ENCODE measurements at regions not wholly inside any gene's neighbourhood (a gene's known extent, or its start where the extent isn't known, plus 50 kb on each side); places are given as distances from the start of the nearest gene placed in this dataset.

DNA sequence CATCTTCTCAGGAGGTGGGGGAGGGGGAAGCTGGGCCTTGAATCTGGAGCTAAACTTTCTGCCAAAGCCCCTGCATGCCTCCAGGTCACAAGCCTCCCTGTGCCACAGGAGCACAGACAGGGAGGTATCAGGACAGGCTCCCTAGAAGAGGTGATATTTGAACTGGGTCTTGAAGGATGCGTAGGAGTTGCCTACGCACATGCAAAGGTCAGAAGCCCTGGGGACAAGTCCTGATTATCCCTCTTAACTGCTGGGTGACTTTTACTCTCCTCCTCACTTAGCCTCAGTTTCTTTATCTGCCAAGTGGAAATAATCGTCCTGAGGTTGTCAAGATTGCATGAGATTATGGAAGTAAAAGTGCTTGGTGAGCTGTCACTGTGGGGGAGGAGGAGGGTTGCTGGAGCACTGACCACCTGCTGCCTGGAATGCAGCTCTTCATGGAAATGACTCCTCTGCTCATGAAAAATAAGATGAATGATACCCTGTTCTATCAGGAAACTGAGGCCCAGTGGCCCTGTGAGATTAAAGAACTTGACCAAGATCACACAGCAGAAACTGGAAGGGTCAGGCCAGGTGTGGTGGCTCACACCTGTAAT lies 50.6 kb upstream of the LAPTM5 start:
- SMC1A ChIA-PET (ENCODE audit: uncharacterized antibody, unreplicated experiment), result interaction anchor here (0.5 to 9.8 kb wide), 3 partner anchors 26 to 1443 kb away, joined by 3 to 160 read pairs (median 3); no protein-coding TSS in a partner anchor

More for the DNA sequence above, 50.6 kb upstream of the LAPTM5 start:
- FAIRE-seq (no peak), ATAC-seq (no peak), DNase-seq (ENCODE audit: low read depth, low spot score) (no peak)
- in situ Hi-C loops (cut with MboI), result no loop called here
- Histone ChIP-seq H3K27ac (ENCODE audit: control insufficient read depth, insufficient read depth) (no peak overlapping the region), H3K27me3 (replicated peaks in 1 of 2; ENCODE audit: control insufficient read depth in 2 of 2, insufficient read depth in 2 of 2, low read length in 1 of 2) (peaks cover 19 to 28% of the 10 kb centered on the region in 2 experiments), H4K20me1 (ENCODE audit: control insufficient read depth, insufficient read depth) (0 out of 2 replicates have a peak, but pooled peaks cover 3% of the 10 kb centered on the region), H2AFZ (ENCODE audit: control insufficient read depth, low read depth, low read length) (no peak overlapping the region), H3K9me3 (replicated peaks; ENCODE audit: control insufficient read depth, insufficient read depth, low read length) (no peaks in the 10 kb centered on the region), H3K4me2 (ENCODE audit: control insufficient read depth, insufficient read depth) (no peak overlapping the region), H3K9ac (ENCODE audit: control insufficient read depth, insufficient read depth, low read length) (no peak overlapping the region), H3K79me2 (ENCODE audit: control insufficient read depth, insufficient read depth, low read length) (no peaks in the 10 kb centered on the region), H3K4me1 (ENCODE audit: control insufficient read depth, insufficient read depth, low read length) (no peaks in the 10 kb centered on the region), H3K4me3 (no peak overlapping the region), H3K36me3 (ENCODE audit: control insufficient read depth in 2 of 2, insufficient read depth in 2 of 2, low read length in 1 of 2) (no peaks in the 10 kb centered on the region)
- POLR2A ChIA-PET, result interaction anchor here (0.5 kb wide), 1 partner anchor 81 kb away, joined by 3 read pairs; no protein-coding TSS in a partner anchor
- TF ChIP-seq ZZZ3 (IDR thresholded peaks at IDR 0.05; ENCODE audit: control insufficient read depth, insufficient read length, low read depth), result no peak
- no peak for TF ChIP-seq RELB (IDR thresholded peaks at IDR 0.05; ENCODE audit: low read depth)
- TF ChIP-seq NFIC (IDR thresholded peaks at IDR 0.05; ENCODE audit: low read depth, low read length), result no peak
- TF ChIP-seq USF2 (IDR thresholded peaks at IDR 0.05; ENCODE audit: borderline replicate concordance, low read depth, low read length), result no peak
- no peak for TF ChIP-seq NFYB (IDR thresholded peaks at IDR 0.05; ENCODE audit: insufficient read depth, low read depth, low read length)
- no peak for TF ChIP-seq HDAC2 (IDR thresholded peaks at IDR 0.05)
- TF ChIP-seq TCF3 (IDR thresholded peaks at IDR 0.05; ENCODE audit: borderline replicate concordance, insufficient read depth, low read depth, low read length), result no peak
- no peak for TF ChIP-seq EP300 (IDR thresholded peaks at IDR 0.05; ENCODE audit: borderline replicate concordance in 1 of 2, control insufficient read depth in 1 of 2, low read depth in 2 of 2, low read length in 2 of 2)
- no peak for TF ChIP-seq BMI1 (IDR thresholded peaks at IDR 0.05; ENCODE audit: borderline replicate concordance)
- no peak for TF ChIP-seq FOS (IDR thresholded peaks at IDR 0.05; ENCODE audit: borderline replicate concordance, extremely low read depth, insufficient read length)
- no peak for TF ChIP-seq ZBTB33 (IDR thresholded peaks at IDR 0.05)
- no peak for TF ChIP-seq MTA2 (IDR thresholded peaks at IDR 0.05; ENCODE audit: low read depth)
- no TSS peak for BruUV-seq (replicated peaks)
- RAD21 ChIA-PET (ENCODE audit: unreplicated experiment), result interaction anchor here (1.0 to 1.6 kb wide), 2 partner anchors 103 to 120 kb away, joined by 3 to 5 read pairs; no protein-coding TSS in a partner anchor
- intact Hi-C loops (cut with micrococcal nuclease; ENCODE audit: unreplicated experiment), result no loop called here
- CTCF ChIA-PET, result interaction anchor here (12.3 kb wide), 1 partner anchor 105 kb away, joined by 303 read pairs; no protein-coding TSS in a partner anchor
- 67% methylated on average over 3 of the region's 3 CpGs for WGBS (ENCODE audit: insufficient coverage, insufficient replicate concordance, low lambda C conversion rate, missing lambda C conversion rate)

Data from GM12878 (cell line).